ENCODE measurements at regions not wholly inside any gene's neighbourhood (a gene's known extent, or its start where the extent isn't known, plus 50 kb on each side); places are given as distances from the start of the nearest gene placed in this dataset.
"Not testable (repeated sequence)": the region's sequence is repeated elsewhere in the genome, so short reads cannot be mapped to it uniquely, and the experiment has no call there.

DNA sequence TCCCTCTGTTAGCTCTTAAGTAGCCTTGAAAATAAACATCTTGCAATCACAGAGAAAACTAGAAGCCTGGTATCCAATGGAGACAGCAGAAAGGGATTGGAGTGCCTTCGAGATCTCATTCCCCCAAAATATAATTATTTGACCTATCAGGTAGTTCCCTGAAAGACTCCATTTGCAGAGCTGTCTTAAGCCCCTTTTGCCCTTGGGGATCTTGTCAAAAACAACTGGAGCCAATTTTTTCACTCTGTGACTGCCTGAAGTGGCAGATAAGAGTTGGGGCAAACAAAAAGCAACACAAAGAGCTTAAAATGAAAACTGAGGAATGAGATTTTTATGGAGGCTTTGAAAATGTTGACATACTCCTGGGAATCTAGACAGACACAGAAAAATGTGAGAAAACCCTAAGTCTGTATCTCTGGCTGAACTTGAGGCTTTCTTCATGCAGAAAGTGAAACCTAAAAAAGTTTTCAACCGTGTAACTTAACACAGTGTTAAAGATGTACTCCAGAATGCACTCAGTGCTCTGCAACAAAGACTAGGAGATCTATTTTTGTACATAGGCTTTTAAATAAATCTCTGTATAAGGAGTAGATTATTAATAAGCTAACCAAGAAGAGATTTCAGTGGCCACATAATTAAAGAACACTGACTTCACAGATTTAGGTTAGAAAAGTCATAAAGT lies 971.1 kb upstream of the MAN1A1 start:
- no peaks in the 10 kb centered on the region for H3K27me3 Mint-ChIP-seq (ENCODE audit: low read depth)
- no peaks in the 10 kb centered on the region for H3K4me1 Mint-ChIP-seq (ENCODE audit: low read depth)
- H3K36me3 Mint-ChIP-seq (ENCODE audit: low read depth): no peaks in the 10 kb centered on the region
- H3K27ac Mint-ChIP-seq: no peak overlapping the region
- H3K4me3 Mint-ChIP-seq: no peak overlapping the region
- peaks cover 10% of the 10 kb centered on the region for H3K9me3 Mint-ChIP-seq

GRCh38 chr6:120304223-120304622 lies 954.7 kb upstream of the MAN1A1 start:
- Mint-ChIP-seq H3K27ac (no peak overlapping the region), H3K36me3 (ENCODE audit: low read depth) (no peaks in the 10 kb centered on the region), H3K27me3 (ENCODE audit: low read depth) (no peaks in the 10 kb centered on the region), H3K4me3 (no peak overlapping the region), H3K9me3 (no peaks in the 10 kb centered on the region), H3K4me1 (ENCODE audit: low read depth) (no peaks in the 10 kb centered on the region)

DNA sequence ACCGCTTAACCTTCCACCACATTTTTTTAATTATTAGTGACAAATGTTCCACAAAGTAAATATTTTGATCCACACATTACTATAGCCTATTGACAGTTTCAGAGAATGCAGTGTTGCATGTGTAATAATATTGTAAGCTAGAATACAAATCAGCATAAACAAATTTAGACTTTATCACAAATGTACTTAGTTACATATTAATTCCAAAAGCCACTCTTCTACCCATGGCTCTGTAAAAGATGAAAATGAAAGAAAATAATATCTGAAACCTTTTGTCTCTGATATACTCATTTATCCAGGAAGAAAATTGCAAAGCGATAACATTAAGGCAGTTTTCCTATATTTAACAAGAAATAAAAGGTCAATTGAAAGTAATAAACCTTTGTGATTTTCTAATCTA lies 954.0 kb upstream of the MAN1A1 start:
- no peaks in the 10 kb centered on the region for H3K27me3 Mint-ChIP-seq (ENCODE audit: low read depth)
- no peaks in the 10 kb centered on the region for H3K4me1 Mint-ChIP-seq (ENCODE audit: low read depth)
- H3K4me3 Mint-ChIP-seq: no peak overlapping the region
- no peak overlapping the region for H3K27ac Mint-ChIP-seq
- no peaks in the 10 kb centered on the region for H3K9me3 Mint-ChIP-seq
- no peaks in the 10 kb centered on the region for H3K36me3 Mint-ChIP-seq (ENCODE audit: low read depth)

- no peak overlapping the region for H3K27ac Mint-ChIP-seq
- no peaks in the 10 kb centered on the region for H3K9me3 Mint-ChIP-seq
- no peaks in the 10 kb centered on the region for H3K27me3 Mint-ChIP-seq (ENCODE audit: low read depth)
- H3K4me1 Mint-ChIP-seq (ENCODE audit: low read depth): no peaks in the 10 kb centered on the region
- no peak overlapping the region for H3K4me3 Mint-ChIP-seq
- no peaks in the 10 kb centered on the region for H3K36me3 Mint-ChIP-seq (ENCODE audit: low read depth)
Measured at GRCh38 chr6:120302041-120302440, 952.5 kb upstream of the MAN1A1 start.

DNA sequence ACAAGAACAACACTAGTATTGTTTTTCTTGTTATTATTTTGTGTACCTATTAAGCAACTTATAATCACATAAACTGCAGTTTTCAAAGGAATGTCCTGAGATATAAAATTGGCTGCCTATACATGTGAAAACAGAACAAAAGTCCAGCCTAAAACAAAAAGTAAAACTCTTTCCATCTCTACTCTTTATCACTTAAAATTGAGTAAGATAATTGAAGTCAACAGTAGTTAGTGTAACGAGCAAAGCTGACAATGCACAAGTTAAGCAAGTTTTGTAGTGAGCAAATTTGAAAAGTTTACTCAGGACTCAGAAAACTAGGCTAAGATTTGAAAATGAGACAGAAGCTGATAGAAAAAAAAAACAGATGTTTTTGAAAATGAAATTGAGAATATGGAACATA lies 941.4 kb upstream of the MAN1A1 start:
- Mint-ChIP-seq H3K9me3 (peaks cover 10% of the 10 kb centered on the region), H3K4me3 (no peak overlapping the region), H3K27me3 (ENCODE audit: low read depth) (no peaks in the 10 kb centered on the region), H3K36me3 (ENCODE audit: low read depth) (no peaks in the 10 kb centered on the region), H3K27ac (no peak overlapping the region), H3K4me1 (ENCODE audit: low read depth) (no peaks in the 10 kb centered on the region)

- Mint-ChIP-seq H3K36me3 (ENCODE audit: low read depth) (no peaks in the 10 kb centered on the region), H3K27ac (no peak overlapping the region), H3K4me1 (ENCODE audit: low read depth) (no peaks in the 10 kb centered on the region), H3K27me3 (ENCODE audit: low read depth) (no peaks in the 10 kb centered on the region), H3K4me3 (no peak overlapping the region), H3K9me3 (no peaks in the 10 kb centered on the region)
Measured at GRCh38 chr6:120282005-120282404, 932.4 kb upstream of the MAN1A1 start.

DNA sequence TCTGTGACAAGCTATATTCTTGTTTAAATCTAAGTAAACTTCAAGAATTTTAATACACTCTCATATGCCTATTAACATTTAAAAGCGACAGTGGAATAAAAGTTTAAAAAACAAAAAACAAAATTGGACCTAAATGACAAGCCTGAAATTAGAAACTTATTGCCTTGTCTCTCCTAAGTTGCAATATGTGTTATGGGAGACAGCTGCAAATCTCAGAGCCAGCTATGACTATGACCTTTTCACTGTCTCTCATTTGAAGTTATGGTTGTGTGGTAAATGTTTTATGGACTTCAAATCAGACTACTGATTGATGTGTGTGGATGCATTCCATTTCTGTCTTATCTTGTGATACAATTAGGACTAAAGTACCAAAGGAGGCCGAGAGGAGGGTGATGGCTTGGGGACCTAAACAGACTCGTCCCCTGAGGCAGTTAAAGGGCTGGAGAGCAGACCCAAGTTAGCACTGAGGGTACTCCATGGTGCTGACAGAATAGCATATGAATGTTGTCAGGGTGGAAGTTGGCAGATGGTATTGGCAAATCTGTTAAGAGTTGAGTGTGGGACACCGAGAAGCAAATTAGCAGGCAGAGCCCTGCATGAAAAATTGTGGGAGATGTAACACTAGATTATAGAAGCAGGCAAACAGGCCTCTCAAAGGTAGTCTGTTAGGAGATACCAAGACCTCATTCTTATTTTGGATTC lies 930.1 kb upstream of the MAN1A1 start:
- no peaks in the 10 kb centered on the region for H3K27me3 Mint-ChIP-seq (ENCODE audit: low read depth)

GRCh38 chr6:120278689-120279396 lies 929.3 kb upstream of the MAN1A1 start:
- Mint-ChIP-seq H3K27me3 (ENCODE audit: low read depth) (no peaks in the 10 kb centered on the region), H3K9me3 (no peaks in the 10 kb centered on the region), H3K27ac (no peak overlapping the region), H3K4me1 (ENCODE audit: low read depth) (no peaks in the 10 kb centered on the region), H3K4me3 (no peak overlapping the region), H3K36me3 (ENCODE audit: low read depth) (no peaks in the 10 kb centered on the region)

More for the DNA sequence above, 930.1 kb upstream of the MAN1A1 start:
- Mint-ChIP-seq H3K4me3 (no peak overlapping the region), H3K9me3 (no peaks in the 10 kb centered on the region), H3K27ac (no peak overlapping the region), H3K4me1 (ENCODE audit: low read depth) (no peaks in the 10 kb centered on the region), H3K36me3 (ENCODE audit: low read depth) (no peaks in the 10 kb centered on the region)

GRCh38 chr6:120274547-120274946 lies 925.0 kb upstream of the MAN1A1 start:
- H3K27ac Mint-ChIP-seq: no peak overlapping the region
- no peaks in the 10 kb centered on the region for H3K4me1 Mint-ChIP-seq (ENCODE audit: low read depth)
- no peaks in the 10 kb centered on the region for H3K36me3 Mint-ChIP-seq (ENCODE audit: low read depth)

DNA sequence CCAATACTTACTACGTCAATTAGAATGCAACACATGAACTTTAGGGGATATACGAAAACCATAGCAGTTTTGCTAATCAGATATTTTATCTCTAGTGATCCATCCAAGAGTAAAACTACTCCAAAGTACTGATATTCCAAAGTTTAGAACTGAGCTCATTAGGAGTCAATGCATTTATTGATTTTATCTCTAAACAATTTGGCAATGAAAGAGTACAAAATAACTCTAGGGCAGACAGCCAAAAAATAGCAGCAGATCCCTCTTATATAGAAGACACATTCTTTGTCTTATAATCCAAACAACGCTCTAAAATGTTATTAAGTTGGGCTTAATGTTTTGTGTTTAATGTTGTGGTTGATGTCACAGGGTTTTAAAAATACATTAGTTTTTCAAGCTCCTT lies 923.9 kb upstream of the MAN1A1 start:
- no peak overlapping the region for H3K4me3 Mint-ChIP-seq
- H3K9me3 Mint-ChIP-seq: peaks cover 2% of the 10 kb centered on the region
- H3K4me1 Mint-ChIP-seq (ENCODE audit: low read depth): no peaks in the 10 kb centered on the region
- H3K27me3 Mint-ChIP-seq (ENCODE audit: low read depth): no peaks in the 10 kb centered on the region
- H3K27ac Mint-ChIP-seq: no peak overlapping the region
- H3K36me3 Mint-ChIP-seq (ENCODE audit: low read depth): no peaks in the 10 kb centered on the region

More at GRCh38 chr6:120274547-120274946, 925.0 kb upstream of the MAN1A1 start:
- Mint-ChIP-seq H3K4me3 (no peak overlapping the region), H3K27me3 (ENCODE audit: low read depth) (no peaks in the 10 kb centered on the region), H3K9me3 (peaks cover 2% of the 10 kb centered on the region)

GRCh38 chr6:120272038-120272437 lies 922.5 kb upstream of the MAN1A1 start:
- no peaks in the 10 kb centered on the region for H3K36me3 Mint-ChIP-seq (ENCODE audit: low read depth)
- no peak overlapping the region for H3K4me3 Mint-ChIP-seq
- no peaks in the 10 kb centered on the region for H3K4me1 Mint-ChIP-seq (ENCODE audit: low read depth)
- no peak overlapping the region for H3K27ac Mint-ChIP-seq
- peaks cover 2% of the 10 kb centered on the region for H3K9me3 Mint-ChIP-seq
- no peaks in the 10 kb centered on the region for H3K27me3 Mint-ChIP-seq (ENCODE audit: low read depth)

GRCh38 chr6:120268256-120268655 lies 918.7 kb upstream of the MAN1A1 start:
- not testable (repeated sequence) for H3K4me3 Mint-ChIP-seq; H3K4me1 Mint-ChIP-seq (ENCODE audit: low read depth); H3K27me3 Mint-ChIP-seq (ENCODE audit: low read depth); H3K36me3 Mint-ChIP-seq (ENCODE audit: low read depth); H3K27ac Mint-ChIP-seq; H3K9me3 Mint-ChIP-seq

- no peaks in the 10 kb centered on the region for H3K9me3 Mint-ChIP-seq
- no peaks in the 10 kb centered on the region for H3K27me3 Mint-ChIP-seq (ENCODE audit: low read depth)
- no peaks in the 10 kb centered on the region for H3K4me1 Mint-ChIP-seq (ENCODE audit: low read depth)
- H3K4me3 Mint-ChIP-seq: no peak overlapping the region
- H3K36me3 Mint-ChIP-seq (ENCODE audit: low read depth): no peaks in the 10 kb centered on the region
- H3K27ac Mint-ChIP-seq: no peak overlapping the region
Measured at GRCh38 chr6:120262354-120262753, 912.8 kb upstream of the MAN1A1 start.

DNA sequence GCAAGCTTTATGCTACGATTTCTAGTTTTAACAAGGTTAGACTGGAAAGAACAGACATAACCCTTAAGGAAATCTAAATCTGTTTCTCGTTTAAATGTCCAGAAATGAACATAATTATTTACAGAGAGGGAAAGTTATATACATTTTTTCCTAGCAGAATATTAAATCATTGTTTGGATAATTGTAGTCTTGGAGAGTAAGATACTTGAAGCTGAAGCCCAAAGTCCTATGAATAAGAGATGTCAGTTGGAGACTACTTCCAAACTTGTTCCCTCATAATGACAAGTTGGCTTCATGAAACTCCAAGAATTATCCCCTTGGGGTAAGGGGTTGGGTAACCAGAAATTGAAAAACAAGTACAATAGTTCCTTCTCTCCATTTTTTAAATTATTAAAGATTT lies 911.1 kb upstream of the MAN1A1 start:
- Mint-ChIP-seq H3K4me3 (no peak overlapping the region), H3K9me3 (no peaks in the 10 kb centered on the region), H3K27ac (no peak overlapping the region), H3K4me1 (ENCODE audit: low read depth) (no peaks in the 10 kb centered on the region), H3K36me3 (ENCODE audit: low read depth) (no peaks in the 10 kb centered on the region), H3K27me3 (ENCODE audit: low read depth) (no peaks in the 10 kb centered on the region)

- H3K27me3 Mint-ChIP-seq (ENCODE audit: low read depth): no peaks in the 10 kb centered on the region
- H3K4me3 Mint-ChIP-seq: no peak overlapping the region
- no peak overlapping the region for H3K27ac Mint-ChIP-seq
- no peaks in the 10 kb centered on the region for H3K4me1 Mint-ChIP-seq (ENCODE audit: low read depth)
- H3K36me3 Mint-ChIP-seq (ENCODE audit: low read depth): no peaks in the 10 kb centered on the region
- peaks cover 6% of the 10 kb centered on the region for H3K9me3 Mint-ChIP-seq
Measured at GRCh38 chr6:120254651-120255050, 905.1 kb upstream of the MAN1A1 start.

Data from T-helper 1 cell treated with Interleukin-12 subunit alpha and Interleukin-12 subunit beta and Interleukin-4 antibody, amounts not matched to agents 30 μg/mL and 1 μg/mL, for 36 hours (primary cell).